HG03095 (cell line): ENCODE measurements at regions not wholly inside any gene's neighbourhood (a gene's known extent, or its start where the extent isn't known, plus 50 kb on each side); places are given as distances from the start of the nearest gene placed in this dataset.

Source experiments
- ATAC-seq: cut with Tn5 transposase; IDR thresholded peaks from one replicate; pipeline ENCODE4 v1.9.1; 2021; ENCODE audit warnings: moderate library complexity; ENCODE audit not compliant: unreplicated experiment

- no peak for ATAC-seq
Observed at GRCh38 chr15:26378304-26378703, 394.6 kb downstream of the GABRB3 start.

- no peak for ATAC-seq
Observed at GRCh38 chr15:26376243-26376642, 396.6 kb downstream of the GABRB3 start.

GRCh38 chr15:26374806-26375205, 398.1 kb downstream of the GABRB3 start:
- no peak for ATAC-seq

- no peak for ATAC-seq
Observed at GRCh38 chr15:26372706-26373105, 400.2 kb downstream of the GABRB3 start.

- no peak for ATAC-seq
Observed at GRCh38 chr15:26365077-26365476, 407.8 kb downstream of the GABRB3 start.

GRCh38 chr15:26359855-26360254, 413.0 kb downstream of the GABRB3 start:
- no peak for ATAC-seq

- ATAC-seq: no peak
Observed at GRCh38 chr15:26358708-26359107, 414.2 kb downstream of the GABRB3 start.

- ATAC-seq: no peak
Observed at GRCh38 chr15:26357653-26358052, 415.2 kb downstream of the GABRB3 start.

GRCh38 chr15:26355472-26356074, 417.3 kb downstream of the GABRB3 start:
- no peak for ATAC-seq

- ATAC-seq: no peak
Observed at GRCh38 chr15:26352909-26353308, 420.0 kb downstream of the GABRB3 start.

GRCh38 chr15:26352406-26352805, 420.5 kb downstream of the GABRB3 start:
- no peak for ATAC-seq

GRCh38 chr15:26325495-26325894, 447.4 kb downstream of the GABRB3 start:
- no peak for ATAC-seq

GRCh38 chr15:26323566-26323965, 449.3 kb downstream of the GABRB3 start:
- ATAC-seq: no peak

- ATAC-seq: no peak
Observed at GRCh38 chr15:26318689-26319088, 454.2 kb downstream of the GABRB3 start.

- ATAC-seq: no peak
Observed at GRCh38 chr15:26314577-26314976, 451.4 kb upstream of the ATP10A start.

- no peak for ATAC-seq
Observed at GRCh38 chr15:26311710-26312236, 448.6 kb upstream of the ATP10A start.

GRCh38 chr15:26298659-26299170, 435.6 kb upstream of the ATP10A start:
- ATAC-seq: no peak

- ATAC-seq: no peak
Observed at GRCh38 chr15:26298010-26298658, 435.0 kb upstream of the ATP10A start.

GRCh38 chr15:26295336-26296085, 432.4 kb upstream of the ATP10A start:
- no peak for ATAC-seq

GRCh38 chr15:26294059-26294689, 431.0 kb upstream of the ATP10A start:
- ATAC-seq: no peak

- ATAC-seq: no peak
Observed at GRCh38 chr15:26287381-26287780, 424.3 kb upstream of the ATP10A start.
